BE2C (cell line): ENCODE measurements at regions not wholly inside any gene's neighbourhood (a gene's known extent, or its start where the extent isn't known, plus 50 kb on each side); places are given as distances from the start of the nearest gene placed in this dataset.

Source experiments
- DNase-seq: peaks from one replicate; pipeline ENCODE4 v3.0.0-alpha.2; 2020
- H3K27me3 ChIP-seq: fragments of 250-450 bp; sonication (Bioruptor Pico); 2 replicates; pipeline ENCODE4 v1.5.1; 2020; ENCODE audit warnings: mild to moderate bottlenecking
- H3K36me3 ChIP-seq: fragments of 250-450 bp; sonication (Bioruptor Pico); 2 replicates; pipeline ENCODE4 v1.5.1; 2020; ENCODE audit warnings: mild to moderate bottlenecking
- H3K4me1 ChIP-seq: fragments of 250-450 bp; sonication (Bioruptor Pico); 2 replicates; pipeline ENCODE4 v1.5.1; 2020
- H3K4me3 ChIP-seq: 2 replicates; pipeline ENCODE4 v1.5.1; 2011; ENCODE audit warnings: low read depth, low read length
- H3K9me3 ChIP-seq: fragments of 250-450 bp; sonication (Bioruptor Pico); 2 replicates; pipeline ENCODE4 v1.5.1; 2020
- CTCF ChIP-seq: IDR thresholded peaks from 2 replicates; pipeline ENCODE4 v1.5.1; 2012; ENCODE audit warnings: mild to moderate bottlenecking, low read depth, low read length

DNA sequence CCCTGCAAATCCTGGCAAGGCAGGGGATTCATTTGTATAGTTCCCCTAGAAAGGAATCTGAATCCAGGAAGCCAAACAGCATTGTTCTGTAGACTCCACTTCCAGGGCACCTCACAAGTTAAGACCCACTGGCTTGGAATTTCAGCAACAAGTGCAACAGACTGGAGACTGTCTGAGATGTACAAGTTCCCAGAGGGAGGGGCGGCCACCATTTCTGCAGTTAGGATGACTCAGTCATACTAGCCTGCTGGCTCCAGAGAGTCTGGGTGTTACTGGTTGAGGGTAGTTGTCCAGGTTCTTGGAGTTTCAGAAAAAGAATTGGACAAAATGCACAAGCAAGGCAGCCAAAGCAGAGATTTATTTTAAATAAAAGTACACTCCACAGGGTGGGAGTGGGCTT, 384.2 kb downstream of the DSC3 start:
- Histone ChIP-seq H3K36me3 (no peaks in the 10 kb centered on the region), H3K4me3 (no peak overlapping the region), H3K9me3 (no peaks in the 10 kb centered on the region), H3K4me1 (no peaks in the 10 kb centered on the region), H3K27me3 (no peaks in the 10 kb centered on the region)
- TF ChIP-seq CTCF: no peak
- no peak for DNase-seq

- TF ChIP-seq CTCF: no peak
- no peak for DNase-seq
- no peak overlapping the region for H3K4me3 ChIP-seq
- no peaks in the 10 kb centered on the region for H3K27me3 ChIP-seq
- no peaks in the 10 kb centered on the region for H3K36me3 ChIP-seq
- H3K9me3 ChIP-seq: no peaks in the 10 kb centered on the region
- no peaks in the 10 kb centered on the region for H3K4me1 ChIP-seq
These were observed 390.2 kb downstream of the DSC3 start for GRCh38 chr18:30652387-30652786.

DNA sequence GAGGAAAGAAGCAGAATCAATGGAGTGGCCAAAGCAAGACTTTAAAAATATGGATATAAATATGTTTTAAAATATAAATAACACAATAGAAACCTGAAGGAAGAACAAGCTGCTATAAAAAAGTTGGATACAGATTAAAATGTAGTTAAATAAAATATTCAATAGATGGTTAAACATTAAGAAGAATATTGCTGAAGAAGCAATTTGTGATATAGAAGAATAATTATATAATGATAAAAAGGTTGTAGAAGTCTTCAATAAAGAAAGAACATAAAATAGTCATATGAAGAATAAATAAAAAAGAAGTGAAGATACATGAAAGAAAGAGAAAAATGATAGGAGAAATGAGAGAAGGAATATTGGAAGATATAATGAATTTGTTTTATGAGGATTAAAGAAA, 392.0 kb downstream of the DSC3 start:
- no peaks in the 10 kb centered on the region for H3K36me3 ChIP-seq
- H3K9me3 ChIP-seq: no peaks in the 10 kb centered on the region
- no peak overlapping the region for H3K4me3 ChIP-seq
- H3K27me3 ChIP-seq: no peaks in the 10 kb centered on the region
- DNase-seq: no peak
- no peak for TF ChIP-seq CTCF
- no peaks in the 10 kb centered on the region for H3K4me1 ChIP-seq

GRCh38 chr18:30644158-30644557, 398.4 kb downstream of the DSC3 start:
- no peak overlapping the region for H3K4me3 ChIP-seq
- no peak for TF ChIP-seq CTCF
- H3K9me3 ChIP-seq: no peaks in the 10 kb centered on the region
- no peaks in the 10 kb centered on the region for H3K36me3 ChIP-seq
- no peaks in the 10 kb centered on the region for H3K4me1 ChIP-seq
- H3K27me3 ChIP-seq: no peaks in the 10 kb centered on the region
- no peak for DNase-seq

- DNase-seq: no peak
These were observed 403.2 kb downstream of the DSC3 start for GRCh38 chr18:30639361-30639760.

GRCh38 chr18:30634249-30634648, 408.3 kb downstream of the DSC3 start:
- H3K4me1 ChIP-seq: no peaks in the 10 kb centered on the region
- no peaks in the 10 kb centered on the region for H3K27me3 ChIP-seq
- TF ChIP-seq CTCF: no peak
- H3K9me3 ChIP-seq: no peaks in the 10 kb centered on the region
- H3K4me3 ChIP-seq: no peak overlapping the region
- H3K36me3 ChIP-seq: no peaks in the 10 kb centered on the region
- no peak for DNase-seq

More at GRCh38 chr18:30639361-30639760, 403.2 kb downstream of the DSC3 start:
- no peak overlapping the region for H3K4me3 ChIP-seq
- no peak for TF ChIP-seq CTCF
- H3K4me1 ChIP-seq: no peaks in the 10 kb centered on the region
- H3K9me3 ChIP-seq: no peaks in the 10 kb centered on the region
- H3K36me3 ChIP-seq: no peaks in the 10 kb centered on the region
- no peaks in the 10 kb centered on the region for H3K27me3 ChIP-seq
